HG03103 (cell line): ENCODE measurements at regions not wholly inside any gene's neighbourhood (a gene's known extent, or its start where the extent isn't known, plus 50 kb on each side); places are given as distances from the start of the nearest gene placed in this dataset.
"Not testable (repeated sequence)": the region's sequence is repeated elsewhere in the genome, so short reads cannot be mapped to it uniquely, and the experiment has no call there.

Experiments
- ATAC-seq: cut with Tn5 transposase; IDR thresholded peaks from one replicate; pipeline ENCODE4 v1.9.1; 2021; ENCODE audit warnings: low read depth; ENCODE audit not compliant: unreplicated experiment

GRCh38 chr10:83476211-83476610, 663.1 kb upstream of the GHITM start:
- no peak for ATAC-seq

GRCh38 chr10:83489161-83489560, 650.1 kb upstream of the GHITM start:
- ATAC-seq = no peak

GRCh38 chr10:83492004-83492403, 647.3 kb upstream of the GHITM start:
- ATAC-seq = no peak

- no peak for ATAC-seq
These were observed 626.6 kb upstream of the GHITM start for GRCh38 chr10:83512681-83513080.

- ATAC-seq = no peak
These were observed 624.3 kb upstream of the GHITM start for GRCh38 chr10:83515001-83515400.

- no peak for ATAC-seq
These were observed 622.5 kb upstream of the GHITM start for GRCh38 chr10:83516788-83517187.

GRCh38 chr10:83517456-83517855, 621.9 kb upstream of the GHITM start:
- ATAC-seq = no peak

- ATAC-seq = no peak
These were observed 620.5 kb upstream of the GHITM start for GRCh38 chr10:83518779-83519178.

GRCh38 chr10:83520386-83520785, 618.9 kb upstream of the GHITM start:
- not testable (repeated sequence) for ATAC-seq

GRCh38 chr10:83522456-83522855, 616.9 kb upstream of the GHITM start:
- ATAC-seq = no peak

GRCh38 chr10:83522881-83523386, 616.4 kb upstream of the GHITM start:
- no peak for ATAC-seq

- no peak for ATAC-seq
These were observed 611.4 kb upstream of the GHITM start for GRCh38 chr10:83527934-83528333.

GRCh38 chr10:83533290-83533689, 606.0 kb upstream of the GHITM start:
- ATAC-seq = no peak

- no peak for ATAC-seq
These were observed 602.9 kb upstream of the GHITM start for GRCh38 chr10:83536426-83536825.

- ATAC-seq = no peak
These were observed 601.3 kb upstream of the GHITM start for GRCh38 chr10:83538047-83538446.

- no peak for ATAC-seq
These were observed 599.6 kb upstream of the GHITM start for GRCh38 chr10:83539528-83540308.

- no peak for ATAC-seq
These were observed 598.3 kb upstream of the GHITM start for GRCh38 chr10:83541046-83541445.

GRCh38 chr10:83542774-83543411, 596.4 kb upstream of the GHITM start:
- ATAC-seq = no peak

- ATAC-seq = no peak
These were observed 595.4 kb upstream of the GHITM start for GRCh38 chr10:83543691-83544462.

GRCh38 chr10:83545901-83546391, 593.4 kb upstream of the GHITM start:
- no peak for ATAC-seq

GRCh38 chr10:83551190-83551589, 588.1 kb upstream of the GHITM start:
- ATAC-seq = not testable (repeated sequence)
